NCI-H446 treated with DMSO at 0.1 percent for 48 hours (cell line): ENCODE measurements at regions not wholly inside any gene's neighbourhood (a gene's known extent, or its start where the extent isn't known, plus 50 kb on each side); places are given as distances from the start of the nearest gene placed in this dataset.
"Not testable (repeated sequence)": the region's sequence is repeated elsewhere in the genome, so short reads cannot be mapped to it uniquely, and the experiment has no call there.

Source experiments
- DNase-seq: peaks from one replicate; lab custom pipeline; 2025; lab: John Stamatoyannopoulos, UW

DNA sequence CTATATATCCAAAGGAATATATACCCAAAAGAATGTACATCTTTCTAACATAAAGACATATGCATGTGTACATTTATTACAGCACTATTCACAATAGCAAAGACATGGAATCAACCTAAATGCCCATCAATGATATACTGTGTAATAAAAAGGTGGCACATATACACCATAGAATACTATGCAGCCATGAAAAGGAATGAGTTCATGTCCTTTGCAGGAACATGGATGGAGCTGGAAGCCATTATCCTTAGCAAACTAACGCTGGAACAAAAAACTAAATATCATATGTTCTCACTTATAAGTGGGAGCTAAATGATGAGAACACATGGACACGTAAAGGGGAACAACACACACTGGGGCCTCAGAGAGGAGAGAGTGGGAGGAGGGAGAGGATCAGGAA lies 365.7 kb upstream of the FTMT start:
- not testable (repeated sequence) for DNase-seq

DNA sequence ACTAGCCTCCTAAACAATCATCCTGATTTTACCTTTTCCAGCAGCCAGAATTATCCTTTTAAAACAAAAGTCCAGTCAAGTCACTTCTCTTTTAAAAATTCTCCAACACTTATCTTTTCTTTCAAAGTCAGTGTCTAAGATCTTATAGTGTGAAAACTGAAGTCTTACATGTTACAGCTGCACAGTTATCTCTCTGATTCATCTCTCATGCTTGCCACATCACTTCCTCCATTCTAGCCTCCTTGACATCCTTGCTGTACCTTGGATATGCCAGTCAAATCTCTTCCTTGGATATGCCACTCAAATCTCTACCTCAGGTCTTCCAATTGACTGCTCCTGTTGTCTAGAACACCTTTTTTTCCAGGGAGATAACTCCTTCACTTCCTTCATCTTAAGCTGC lies 361.7 kb upstream of the FTMT start:
- DNase-seq: no peak

DNA sequence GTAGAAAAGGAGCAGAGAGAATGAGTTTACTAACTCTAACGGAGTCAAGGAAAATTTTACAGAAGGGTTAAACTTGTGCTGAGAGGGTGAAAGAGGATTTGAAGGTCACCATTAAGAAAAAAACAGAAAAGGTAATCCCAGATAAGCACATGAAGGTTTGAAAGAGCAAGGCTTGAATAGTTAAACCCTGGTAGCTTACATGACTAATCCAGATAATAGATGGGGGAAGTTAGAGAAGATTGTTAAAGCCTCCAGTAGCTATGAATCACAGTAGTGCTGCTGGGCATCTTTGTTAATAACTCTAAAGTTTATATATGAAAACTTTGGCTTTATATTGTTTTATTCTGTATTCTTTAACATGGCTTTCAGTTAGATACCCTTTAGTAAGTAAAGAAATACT lies 354.5 kb upstream of the FTMT start:
- DNase-seq: no peak

DNA sequence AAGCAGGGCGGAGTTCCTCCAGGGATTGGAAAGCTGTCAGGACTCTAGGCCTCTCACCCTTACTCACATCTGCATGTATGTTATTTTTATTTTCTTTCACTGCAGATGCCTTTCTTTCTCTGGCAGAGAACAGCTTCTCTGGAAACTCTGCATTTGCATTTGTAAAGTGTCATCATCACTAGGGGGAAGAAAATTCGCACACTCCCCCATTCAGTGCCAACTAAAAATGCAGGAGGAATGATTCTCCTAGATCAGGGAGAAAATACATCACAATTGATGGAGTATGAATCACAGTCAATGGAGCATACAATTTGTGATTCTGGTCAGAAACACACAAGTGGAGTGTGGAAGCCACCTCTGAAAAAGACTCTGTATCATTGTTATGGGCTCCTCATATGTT lies 351.4 kb upstream of the FTMT start:
- no peak for DNase-seq

DNA sequence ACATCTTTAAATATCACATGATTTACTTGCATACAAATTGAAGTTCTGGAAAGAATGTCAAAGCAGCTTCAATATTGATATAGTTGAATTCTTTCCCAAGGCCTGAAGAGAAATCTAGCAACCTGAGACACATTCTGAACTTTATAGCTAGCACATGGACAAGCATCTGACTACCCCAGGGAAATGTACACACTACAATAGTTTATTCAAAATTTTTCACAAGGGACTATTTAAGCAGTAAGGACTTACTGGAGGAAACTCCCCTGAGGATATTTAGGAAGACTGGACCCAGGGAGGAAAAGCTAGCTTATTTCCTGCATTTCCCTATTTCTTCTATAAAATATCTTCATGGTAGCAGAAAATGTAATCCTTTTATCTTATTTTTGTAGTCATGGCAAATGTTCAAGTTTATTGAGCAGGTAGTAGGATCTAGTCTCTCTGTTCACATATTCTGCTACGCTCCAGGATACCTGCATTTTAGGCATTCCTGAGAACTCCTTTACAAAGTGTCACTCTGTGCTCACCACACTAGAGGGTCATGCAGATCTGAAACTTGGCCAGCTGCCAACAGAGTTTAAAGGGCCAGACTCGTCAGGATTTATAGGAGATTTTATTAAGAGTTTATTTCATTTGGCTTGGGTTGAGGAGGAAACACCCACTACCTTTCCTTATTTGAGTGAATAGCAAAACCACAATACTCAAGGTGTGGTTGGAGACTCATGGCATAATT lies 348.4 kb upstream of the FTMT start:
- DNase-seq: no peak

DNA sequence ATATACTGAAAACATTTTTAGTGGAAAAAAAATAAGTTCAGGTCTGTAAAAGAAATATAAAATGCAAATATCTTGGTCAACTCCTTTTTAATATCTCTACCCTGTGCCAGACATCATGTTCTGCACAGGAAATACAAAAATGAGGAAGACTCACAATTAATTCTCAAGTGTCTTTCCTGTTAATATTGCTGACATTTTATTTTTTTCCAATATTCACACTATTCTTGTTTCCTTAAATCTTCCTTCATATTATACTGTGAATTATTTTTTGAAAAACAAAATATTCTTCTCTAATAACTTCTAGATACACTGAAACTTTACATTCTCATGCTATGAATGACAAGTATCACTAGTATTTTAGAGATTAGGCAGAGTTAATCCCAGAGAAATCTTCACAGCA lies 334.7 kb upstream of the FTMT start:
- no peak for DNase-seq

DNA sequence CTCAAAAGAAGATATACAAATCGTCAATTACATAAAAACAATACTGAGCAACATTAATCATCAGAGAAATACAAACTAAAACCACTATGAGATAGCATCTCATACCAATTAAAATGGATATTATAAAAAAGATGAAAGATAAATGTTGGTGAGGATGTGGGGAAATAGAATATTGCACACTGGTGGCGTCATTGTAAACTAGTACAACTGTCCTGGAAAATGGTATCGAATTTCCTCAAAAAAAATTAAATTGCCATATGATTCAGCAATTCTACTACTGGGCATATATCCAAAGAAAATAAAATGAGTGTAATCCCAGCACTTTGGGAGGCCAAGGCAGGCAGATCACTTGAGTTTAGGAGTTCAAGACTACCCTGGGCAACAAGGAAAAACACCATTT lies 326.0 kb upstream of the FTMT start:
- DNase-seq: no peak

DNA sequence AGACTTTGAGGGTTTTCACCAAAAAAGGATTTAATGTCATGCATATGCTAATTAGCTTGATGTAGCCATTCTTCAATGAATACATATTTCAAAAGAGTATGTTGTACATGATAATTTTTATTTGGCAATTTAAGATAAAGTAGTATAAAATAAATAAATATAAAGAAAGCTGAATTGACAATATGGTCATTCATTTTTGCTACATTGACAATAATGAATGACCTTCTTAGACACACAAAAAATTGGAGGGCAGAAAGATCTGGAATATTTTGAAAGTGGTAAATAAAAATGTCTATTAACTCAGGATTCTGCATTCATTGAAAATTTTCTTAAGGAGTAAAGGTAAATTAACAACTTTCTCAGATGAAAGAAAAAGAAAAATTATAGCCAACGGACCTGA lies 324.8 kb upstream of the FTMT start:
- no peak for DNase-seq

DNA sequence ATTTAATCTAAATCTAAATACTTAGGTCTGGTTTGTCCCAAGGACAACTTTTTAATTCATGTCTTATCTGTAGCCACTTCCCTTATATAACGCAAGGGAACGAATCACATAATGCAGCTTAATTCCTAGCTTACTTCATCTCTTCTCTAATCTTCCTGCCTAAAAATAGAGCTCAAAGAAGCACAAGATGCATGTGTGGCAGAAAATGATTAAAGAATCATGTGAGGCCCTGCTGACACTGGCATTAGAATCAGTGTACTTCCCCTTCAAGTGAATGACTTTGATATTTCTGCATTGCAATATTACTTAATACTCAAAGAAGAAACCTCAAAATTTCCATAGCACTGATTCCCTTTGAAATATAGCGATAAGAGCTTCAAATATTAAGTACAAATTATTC lies 317.9 kb upstream of the FTMT start:
- no peak for DNase-seq

DNA sequence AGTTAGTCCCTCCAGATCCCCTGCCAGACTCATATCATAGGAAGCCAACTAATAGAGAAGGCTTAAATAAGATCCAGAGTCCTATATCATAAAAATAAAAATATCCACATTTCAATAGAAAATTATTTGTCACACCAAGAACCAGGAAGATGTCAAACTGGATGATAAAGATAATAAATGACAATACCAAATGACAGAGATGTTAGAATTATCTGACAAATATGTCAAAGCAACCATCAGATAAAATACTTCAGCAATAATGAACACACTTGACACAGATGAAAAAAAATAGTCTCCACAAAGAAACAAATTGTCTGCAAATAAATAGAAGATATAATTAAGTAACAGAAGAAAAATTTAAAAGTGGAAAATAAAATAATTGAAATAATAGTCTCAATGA lies 300.7 kb upstream of the FTMT start:
- DNase-seq: no peak

DNA sequence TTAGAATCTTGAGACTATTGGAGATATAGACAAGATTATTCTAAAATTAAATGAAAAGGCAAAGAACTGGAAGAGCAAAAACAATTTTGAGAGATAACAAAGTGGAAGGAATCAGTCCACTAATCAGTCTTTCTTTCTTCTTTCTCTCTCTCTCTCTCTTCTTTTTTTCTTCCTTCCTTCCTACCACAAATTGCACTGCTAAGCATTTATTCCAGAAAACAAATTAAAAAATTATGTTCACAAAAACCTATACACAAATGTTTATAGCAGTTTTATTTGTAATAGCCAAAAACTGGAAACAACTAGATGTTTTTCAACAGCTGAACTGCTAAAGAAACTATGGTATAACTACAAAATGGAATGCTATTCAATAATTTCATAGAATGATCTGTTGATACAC lies 291.9 kb upstream of the FTMT start:
- no peak for DNase-seq

DNA sequence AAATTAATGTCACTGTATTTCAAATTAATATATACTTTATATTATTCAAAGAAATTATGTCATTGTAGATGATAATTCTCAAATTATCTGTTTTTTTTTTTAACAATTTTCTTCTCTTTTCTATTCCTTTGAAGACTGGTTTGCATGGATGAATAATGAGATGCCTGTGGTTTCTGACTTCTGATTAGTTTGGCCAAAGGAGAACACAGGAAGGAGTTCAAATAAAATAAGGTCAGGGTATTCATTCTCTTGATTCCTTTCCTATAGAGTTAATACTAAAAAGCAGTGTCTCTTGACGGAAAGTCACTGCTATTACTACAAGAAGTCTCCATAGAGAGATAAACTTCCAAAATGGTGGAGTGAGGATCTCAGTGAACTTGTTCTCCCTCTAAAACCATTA lies 279.6 kb upstream of the FTMT start:
- DNase-seq: no peak

DNA sequence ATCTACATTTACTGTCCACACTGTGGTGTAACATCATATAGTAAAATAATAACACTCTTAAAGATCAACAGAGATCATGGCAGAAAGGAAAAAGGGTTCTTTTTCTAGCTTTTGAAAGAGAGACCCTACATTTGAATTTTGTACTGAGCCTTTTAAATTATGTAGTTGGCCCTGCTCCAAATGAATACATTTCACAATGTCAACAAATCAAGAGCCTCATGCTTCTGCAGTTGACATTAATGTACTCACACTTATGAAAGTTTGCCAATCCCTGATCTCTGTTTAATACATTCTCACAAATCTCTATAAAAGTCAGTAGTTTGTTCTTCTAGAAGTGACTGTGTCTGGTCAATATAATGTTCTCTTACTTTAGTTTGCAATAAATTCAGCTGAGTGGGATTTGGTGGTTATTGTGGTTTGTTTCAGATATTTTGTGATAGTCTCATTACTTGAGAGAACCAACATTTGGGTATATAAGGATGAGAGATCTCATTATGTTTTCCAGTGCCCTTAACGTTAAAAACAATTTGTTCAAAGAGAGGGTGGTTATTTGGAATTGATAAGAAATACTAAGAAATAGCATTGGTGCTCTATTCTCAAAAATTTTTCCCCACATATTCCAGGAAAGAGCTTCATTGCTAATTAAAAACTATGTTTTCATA lies 277.8 kb upstream of the FTMT start:
- DNase-seq: no peak

DNA sequence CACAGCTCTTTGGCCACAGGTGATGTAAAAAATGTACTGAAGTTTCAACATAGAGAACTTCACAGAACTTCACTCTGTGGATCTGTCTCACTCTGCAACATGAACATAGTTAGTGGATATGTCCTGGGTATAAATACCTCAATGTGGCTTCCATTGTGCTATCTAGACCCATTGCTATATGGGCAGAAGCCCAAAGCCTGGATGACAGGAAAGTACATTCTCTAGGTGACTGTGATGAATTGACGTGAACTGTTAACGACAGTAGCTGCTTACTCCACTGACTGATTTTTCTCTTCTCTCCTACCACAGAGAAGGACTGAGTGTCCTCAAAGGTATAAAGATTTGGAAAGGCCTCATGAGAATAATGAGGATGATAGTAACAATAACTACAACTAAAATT lies 270.1 kb upstream of the FTMT start:
- no peak for DNase-seq

DNA sequence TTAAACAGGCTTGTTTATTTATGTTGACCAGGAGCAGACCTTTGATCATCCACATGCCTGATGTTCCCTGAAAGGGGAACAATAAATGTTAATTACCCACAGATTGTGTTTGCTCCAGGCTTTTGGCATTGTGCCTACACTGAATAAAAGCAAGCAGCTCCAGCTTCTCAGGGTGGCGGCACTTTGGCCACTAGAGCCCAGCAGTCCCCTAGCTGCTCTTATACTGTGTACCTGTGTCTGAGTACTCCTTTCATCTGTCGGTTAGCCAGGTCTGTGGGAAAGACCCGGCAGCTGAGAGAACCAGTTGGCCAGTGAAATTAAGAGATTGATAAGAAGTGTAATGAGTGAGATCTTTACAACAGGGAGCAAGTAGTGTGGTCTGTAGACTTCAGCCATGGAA lies 254.8 kb upstream of the FTMT start:
- no peak for DNase-seq

DNA sequence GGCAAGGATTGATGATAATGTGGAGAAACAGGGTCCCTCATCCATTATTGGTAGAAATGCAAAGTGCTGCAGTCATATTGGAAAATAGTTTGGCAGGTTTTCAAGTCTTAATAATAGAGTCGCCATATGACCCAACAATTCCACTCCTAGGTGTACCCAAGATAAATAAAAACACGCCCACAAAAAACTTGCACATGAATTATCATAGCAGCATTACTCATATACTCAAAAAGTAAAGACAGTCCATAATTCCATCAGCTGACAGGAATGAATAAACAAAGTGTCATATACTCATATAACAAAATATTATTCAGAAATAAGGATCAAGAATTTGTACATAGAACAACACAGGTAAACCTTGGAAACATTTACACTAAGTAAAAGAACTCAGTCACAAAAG lies 242.9 kb upstream of the FTMT start:
- no peak for DNase-seq

DNA sequence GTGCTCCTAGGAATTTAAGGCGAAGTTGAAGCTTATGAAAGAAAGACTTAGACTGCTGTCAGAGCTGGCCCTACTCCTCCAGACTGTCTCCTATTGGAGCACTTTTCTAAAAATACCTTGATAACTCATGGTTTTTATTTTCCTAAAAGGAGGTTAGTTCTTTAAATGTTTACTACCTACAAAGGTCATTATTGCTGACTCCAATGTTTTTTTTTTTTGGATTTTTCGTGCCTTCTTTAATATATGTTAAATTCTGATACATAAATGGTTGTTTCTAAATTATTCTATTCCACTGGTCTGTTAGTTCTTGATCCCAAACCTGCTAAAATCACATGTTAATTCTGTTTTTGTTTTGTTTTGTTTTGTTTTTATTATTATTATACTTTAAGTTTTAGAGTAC lies 227.6 kb upstream of the FTMT start:
- no peak for DNase-seq

DNA sequence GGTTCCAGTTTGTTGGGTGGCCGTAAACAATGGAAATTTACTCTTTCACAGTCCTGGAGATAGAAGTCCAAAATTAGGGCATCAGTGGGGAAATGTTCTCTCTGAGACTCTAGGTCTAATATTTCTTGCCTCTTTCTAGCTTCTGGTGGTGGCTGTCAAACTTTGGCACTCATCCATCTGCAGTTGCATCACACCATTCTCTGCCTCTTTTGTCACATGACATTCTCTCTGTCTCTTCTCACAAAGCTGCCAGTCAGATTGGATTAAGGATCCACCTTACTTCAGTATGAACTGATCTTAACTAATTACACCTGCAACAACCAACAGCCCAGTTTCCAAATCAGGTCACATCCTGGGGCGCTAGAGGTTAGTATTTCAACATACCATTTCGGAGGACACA lies 222.9 kb upstream of the FTMT start:
- no peak for DNase-seq

DNA sequence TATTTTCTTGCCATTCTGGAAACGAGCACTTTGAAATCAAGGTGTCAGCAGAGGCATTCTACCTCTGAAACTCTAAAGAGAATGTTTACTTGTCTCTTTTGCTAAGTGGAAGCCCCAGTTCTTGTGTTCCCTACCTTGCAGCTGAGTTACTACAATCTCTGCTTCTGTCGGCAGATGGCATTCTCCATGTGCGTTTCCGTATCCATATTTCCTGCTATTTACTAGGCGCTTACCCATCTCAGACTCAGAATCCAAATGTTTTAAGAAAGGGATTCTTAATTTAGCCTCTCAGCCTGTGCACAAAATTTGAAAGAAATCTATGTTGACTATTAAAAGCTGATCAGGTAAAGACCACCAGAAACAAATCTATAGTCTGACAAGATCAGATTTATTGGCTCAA lies 221.3 kb upstream of the FTMT start:
- no peak for DNase-seq

DNA sequence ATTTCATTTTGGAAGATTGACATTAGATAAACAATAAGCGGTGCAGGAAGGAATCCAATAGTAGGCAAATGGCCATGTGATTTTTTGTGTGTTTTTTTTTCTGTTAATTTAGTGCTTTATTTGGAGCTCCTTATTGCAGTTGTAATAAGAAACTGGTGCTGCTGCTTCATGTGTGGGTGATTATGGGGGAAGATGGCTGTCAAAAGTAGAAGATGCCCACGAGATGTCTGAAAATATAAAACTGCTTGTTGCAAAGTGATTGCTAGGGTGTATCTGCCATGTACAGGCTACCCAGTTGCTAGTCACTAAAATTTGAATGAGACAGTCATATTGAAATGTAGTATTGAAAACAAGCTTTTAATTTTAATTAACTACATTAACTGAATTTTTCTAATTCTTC lies 216.7 kb upstream of the FTMT start:
- no peak for DNase-seq

DNA sequence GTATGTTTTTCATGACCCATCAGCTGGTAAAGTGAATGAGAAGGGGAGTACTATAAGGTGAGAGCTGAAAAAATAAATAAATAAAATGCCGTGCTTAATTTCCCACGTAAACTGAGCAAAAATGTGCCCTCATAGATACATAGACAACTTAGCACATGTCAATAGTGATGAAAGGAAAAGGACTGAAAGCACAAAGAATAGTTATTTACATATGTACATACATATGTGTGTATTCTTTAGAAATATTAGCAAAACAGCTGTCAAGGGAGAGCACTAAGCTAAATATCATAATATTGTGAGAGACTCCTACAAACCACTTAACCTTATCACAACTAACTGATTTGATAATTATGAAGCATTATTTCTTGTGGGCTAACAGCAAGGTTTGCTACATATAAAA lies 213.6 kb upstream of the FTMT start:
- no peak for DNase-seq

DNA sequence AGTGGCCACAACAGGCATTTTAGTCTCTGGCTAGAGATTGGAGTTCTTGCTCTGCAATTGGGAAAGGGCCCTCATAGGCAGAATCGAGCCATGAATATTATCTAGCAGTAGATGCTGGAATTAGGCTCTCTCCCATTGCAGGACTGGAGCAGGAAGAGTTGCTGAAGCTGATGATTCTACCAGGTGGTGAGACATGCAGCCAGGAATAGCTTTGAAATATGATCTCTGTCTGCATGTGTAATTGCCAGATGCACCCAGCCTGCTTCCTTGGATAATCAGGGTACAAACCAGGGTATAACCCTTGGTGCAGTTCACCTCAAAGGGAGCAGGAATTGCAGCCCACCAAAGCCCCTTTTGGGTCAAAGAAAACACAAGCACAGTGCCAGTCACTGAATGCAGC lies 211.4 kb upstream of the FTMT start:
- DNase-seq: no peak

DNA sequence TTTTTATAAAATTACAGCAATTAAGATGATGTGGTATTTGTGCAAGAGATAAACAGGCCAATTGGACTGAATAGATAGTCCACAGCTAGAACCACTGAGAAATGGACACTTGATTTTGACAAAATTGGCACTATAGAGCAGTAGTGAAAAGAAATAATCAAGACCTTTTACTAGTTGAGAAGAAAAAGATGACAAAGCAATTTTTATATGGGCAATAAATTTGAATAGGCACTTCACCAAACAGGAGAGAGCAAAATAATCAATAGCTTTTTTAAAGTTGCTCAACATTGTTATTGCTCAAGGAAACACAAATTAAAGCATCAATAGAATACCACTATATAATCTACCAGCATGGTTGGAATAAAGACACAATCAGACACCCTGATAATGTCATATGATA lies 193.5 kb upstream of the FTMT start:
- no peak for DNase-seq

DNA sequence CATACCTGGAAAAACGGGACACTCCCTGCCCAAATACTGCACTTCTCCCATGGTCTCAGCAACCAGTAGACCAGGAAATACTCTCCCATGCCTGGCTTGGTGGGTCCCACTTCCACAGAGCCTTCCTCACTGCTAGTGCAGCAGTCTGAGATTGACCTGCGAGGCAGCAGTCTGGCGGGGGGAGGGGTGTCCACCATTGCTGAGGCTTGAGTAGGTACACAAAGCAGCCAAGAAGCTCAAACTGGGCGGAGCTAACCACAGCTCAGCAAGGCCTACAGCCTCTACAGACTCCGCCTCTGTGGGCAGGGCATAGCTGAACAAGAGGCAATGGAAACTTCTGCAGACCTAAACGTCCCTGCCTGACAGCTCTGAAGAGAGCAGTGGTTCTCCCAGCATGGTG lies 191.5 kb upstream of the FTMT start:
- no peak for DNase-seq
